ENCODE measurements at regions not wholly inside any gene's neighbourhood (a gene's known extent, or its start where the extent isn't known, plus 50 kb on each side); places are given as distances from the start of the nearest gene placed in this dataset.

GRCh38 chr10:90143937-90144336 is 442.5 kb downstream of the KIF20B start:
- Histone ChIP-seq H3K27me3 (ENCODE audit: control insufficient read depth, insufficient read depth, low read length) (no peaks in the 10 kb centered on the region), H3K4me3 (ENCODE audit: low read depth, low read length) (no peak overlapping the region), H3K36me3 (ENCODE audit: control insufficient read depth, insufficient read depth, low read length) (no peaks in the 10 kb centered on the region)
- DNase-seq (ENCODE audit: low read depth) = no peak
- no peak for TF ChIP-seq CTCF (IDR thresholded peaks at IDR 0.05; ENCODE audit: insufficient read depth, low read length, poor library complexity, severe bottlenecking)

- Histone ChIP-seq H3K36me3 (ENCODE audit: control insufficient read depth, insufficient read depth, low read length) (no peaks in the 10 kb centered on the region), H3K4me3 (ENCODE audit: low read depth, low read length) (no peak overlapping the region), H3K27me3 (ENCODE audit: control insufficient read depth, insufficient read depth, low read length) (no peaks in the 10 kb centered on the region)
- peak; percentile 68 for TF ChIP-seq CTCF (IDR thresholded peaks at IDR 0.05; ENCODE audit: insufficient read depth, low read length, poor library complexity, severe bottlenecking)
- DNase-seq (ENCODE audit: low read depth) = no peak
These were observed 446.9 kb downstream of the KIF20B start for GRCh38 chr10:90148116-90148855.

GRCh38 chr10:90149563-90149962 is 448.2 kb downstream of the KIF20B start:
- no peaks in the 10 kb centered on the region for H3K27me3 ChIP-seq (ENCODE audit: control insufficient read depth, insufficient read depth, low read length)
- no peak for DNase-seq (ENCODE audit: low read depth)
- H3K4me3 ChIP-seq (ENCODE audit: low read depth, low read length) = no peak overlapping the region
- no peaks in the 10 kb centered on the region for H3K36me3 ChIP-seq (ENCODE audit: control insufficient read depth, insufficient read depth, low read length)
- no peak for TF ChIP-seq CTCF (IDR thresholded peaks at IDR 0.05; ENCODE audit: insufficient read depth, low read length, poor library complexity, severe bottlenecking)

- H3K27me3 ChIP-seq (ENCODE audit: control insufficient read depth, insufficient read depth, low read length) = no peaks in the 10 kb centered on the region
- no peak for TF ChIP-seq CTCF (IDR thresholded peaks at IDR 0.05; ENCODE audit: insufficient read depth, low read length, poor library complexity, severe bottlenecking)
- H3K36me3 ChIP-seq (ENCODE audit: control insufficient read depth, insufficient read depth, low read length) = no peaks in the 10 kb centered on the region
- no peak overlapping the region for H3K4me3 ChIP-seq (ENCODE audit: low read depth, low read length)
- DNase-seq (ENCODE audit: low read depth) = no peak
These were observed 461.0 kb downstream of the KIF20B start for GRCh38 chr10:90162271-90162853.

GRCh38 chr10:90167174-90168064 is 466.0 kb downstream of the KIF20B start:
- no peaks in the 10 kb centered on the region for H3K36me3 ChIP-seq (ENCODE audit: control insufficient read depth, insufficient read depth, low read length)
- no peaks in the 10 kb centered on the region for H3K27me3 ChIP-seq (ENCODE audit: control insufficient read depth, insufficient read depth, low read length)
- H3K4me3 ChIP-seq (ENCODE audit: low read depth, low read length) = no peak overlapping the region
- no peak for DNase-seq (ENCODE audit: low read depth)
- TF ChIP-seq CTCF (IDR thresholded peaks at IDR 0.05; ENCODE audit: insufficient read depth, low read length, poor library complexity, severe bottlenecking) = no peak

All from kidney epithelial cell (primary cell).